HG03108 (cell line): ENCODE measurements at regions not wholly inside any gene's neighbourhood (a gene's known extent, or its start where the extent isn't known, plus 50 kb on each side); places are given as distances from the start of the nearest gene placed in this dataset.

Experiments used
- ATAC-seq: cut with Tn5 transposase; IDR thresholded peaks from one replicate; pipeline ENCODE4 v1.9.1; 2021; ENCODE audit warnings: moderate library complexity; ENCODE audit not compliant: unreplicated experiment

- no peak for ATAC-seq
These were observed 174.6 kb downstream of the WDR11 start for GRCh38 chr10:121025731-121026130.

GRCh38 chr10:121027371-121027770 is 176.2 kb downstream of the WDR11 start:
- no peak for ATAC-seq

GRCh38 chr10:121032460-121032859 is 181.3 kb downstream of the WDR11 start:
- ATAC-seq = no peak

GRCh38 chr10:121033366-121033765 is 182.2 kb downstream of the WDR11 start:
- no peak for ATAC-seq

GRCh38 chr10:121036431-121036830 is 185.3 kb downstream of the WDR11 start:
- no peak for ATAC-seq

- ATAC-seq = no peak
These were observed 190.3 kb downstream of the WDR11 start for GRCh38 chr10:121041499-121041898.

DNA sequence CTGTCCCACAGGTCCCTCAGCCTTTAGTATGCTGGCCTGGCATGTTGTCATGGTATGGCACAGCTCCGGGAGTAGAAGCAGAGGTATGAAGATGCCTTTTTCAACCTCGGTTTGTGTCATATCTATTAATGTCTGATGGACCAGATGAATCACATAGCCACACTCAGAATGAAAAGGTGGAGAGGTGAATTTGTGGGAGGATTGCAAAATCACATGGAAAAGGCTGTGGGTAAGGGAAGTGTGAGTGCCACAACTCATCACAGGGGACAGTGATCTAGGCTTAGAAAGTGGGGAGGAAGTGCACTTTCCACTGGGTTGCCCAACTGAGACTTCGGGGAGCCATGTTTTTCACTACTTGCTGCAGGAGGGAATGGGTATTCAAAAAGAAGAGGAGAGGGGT is 190.7 kb downstream of the WDR11 start:
- ATAC-seq = no peak

- no peak for ATAC-seq
These were observed 191.2 kb downstream of the WDR11 start for GRCh38 chr10:121042342-121042741.

DNA sequence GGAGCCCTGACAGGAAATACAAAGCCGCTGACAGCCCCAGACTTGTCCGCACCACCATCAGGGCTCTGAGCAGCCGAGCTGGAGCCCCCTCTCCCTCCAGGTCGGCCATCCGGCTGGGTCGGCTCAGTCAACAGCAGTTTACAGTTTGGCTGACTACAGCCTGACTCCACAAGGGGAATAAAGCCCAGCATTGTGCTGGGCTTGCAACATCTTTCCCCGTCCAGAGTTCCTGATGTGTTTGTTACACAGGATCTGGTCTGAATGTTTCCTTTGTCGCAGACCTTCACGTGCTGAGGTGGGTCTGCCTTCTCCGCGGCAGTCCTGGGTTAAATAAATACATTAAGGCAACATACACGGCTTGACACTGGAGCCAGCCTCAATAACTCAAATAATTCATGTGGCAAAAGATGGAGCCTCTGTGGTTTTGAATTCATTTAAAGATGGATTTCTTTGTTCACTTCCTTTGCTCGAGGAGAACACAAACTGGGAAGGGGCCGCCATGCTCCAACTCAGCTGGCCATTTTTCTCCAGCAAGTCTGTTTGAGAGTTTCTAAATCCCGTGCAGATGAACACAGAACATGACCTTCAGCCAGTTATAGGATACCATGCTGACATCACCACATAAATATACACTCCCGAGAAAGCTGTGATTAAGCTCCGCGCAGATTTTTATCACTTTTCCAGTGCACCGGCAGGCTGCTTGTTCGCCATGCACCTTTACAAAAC is 192.1 kb downstream of the WDR11 start:
- no peak for ATAC-seq

GRCh38 chr10:121048749-121049148 is 197.6 kb downstream of the WDR11 start:
- no peak for ATAC-seq

GRCh38 chr10:121049489-121049888 is 198.3 kb downstream of the WDR11 start:
- no peak for ATAC-seq

DNA sequence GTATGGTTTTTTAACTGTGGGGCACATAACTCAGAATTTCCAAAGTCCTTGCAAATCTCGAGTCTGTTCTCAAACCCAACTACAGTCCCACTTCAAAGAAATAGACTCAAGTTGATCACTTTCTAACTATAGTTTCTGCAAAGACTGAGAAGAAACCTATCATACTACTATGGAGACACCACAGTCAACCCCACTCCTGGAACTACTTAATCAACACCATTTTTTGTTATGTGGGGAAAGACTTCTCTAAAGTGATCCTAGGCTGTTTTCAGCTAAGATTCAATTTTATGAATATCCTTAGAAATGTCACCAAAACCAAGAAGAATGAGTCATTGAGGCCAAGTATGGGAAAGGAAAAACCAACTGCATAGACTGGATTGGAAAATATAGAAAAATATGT is 198.8 kb downstream of the WDR11 start:
- no peak for ATAC-seq

GRCh38 chr10:121051171-121051570 is 200.0 kb downstream of the WDR11 start:
- no peak for ATAC-seq

GRCh38 chr10:121051696-121052279 is 200.6 kb downstream of the WDR11 start:
- no peak for ATAC-seq

DNA sequence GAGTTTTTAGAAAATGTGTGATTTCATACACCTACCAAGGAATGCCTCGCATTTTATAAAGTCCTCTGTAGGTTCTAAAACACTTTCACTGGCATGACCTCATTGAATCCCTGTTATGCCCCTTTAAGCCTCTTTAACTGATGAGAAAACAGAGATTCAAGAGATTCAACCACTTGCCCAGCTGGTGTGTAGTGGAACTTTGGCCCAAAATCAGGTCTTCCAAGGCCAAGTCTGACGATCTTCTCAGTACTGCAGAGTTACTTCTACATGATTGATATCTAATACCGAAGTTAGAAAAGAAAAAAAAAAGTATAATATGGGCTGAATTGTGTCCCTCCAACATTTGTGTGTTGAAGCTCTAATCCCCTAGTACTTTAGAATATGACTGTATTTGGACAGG is 202.0 kb downstream of the WDR11 start:
- no peak for ATAC-seq

DNA sequence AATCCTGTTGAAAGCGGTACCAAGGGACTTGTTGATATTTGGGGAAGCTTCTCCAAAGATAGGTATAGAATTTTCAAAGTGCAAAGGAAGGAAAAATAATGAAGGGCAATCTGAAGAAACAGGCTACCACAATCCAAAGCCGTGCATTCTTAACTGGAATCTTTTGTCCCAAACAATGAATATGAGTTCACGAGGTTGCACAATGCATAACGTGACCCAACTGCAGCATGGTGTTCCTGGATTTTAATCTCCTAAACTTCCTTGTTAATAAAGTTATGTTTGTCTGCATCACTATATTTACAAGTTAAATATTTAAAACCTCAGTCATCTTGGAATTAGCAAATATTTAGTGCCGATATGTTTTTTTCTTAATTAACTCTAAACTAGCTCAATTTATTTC is 203.7 kb downstream of the WDR11 start:
- no peak for ATAC-seq

DNA sequence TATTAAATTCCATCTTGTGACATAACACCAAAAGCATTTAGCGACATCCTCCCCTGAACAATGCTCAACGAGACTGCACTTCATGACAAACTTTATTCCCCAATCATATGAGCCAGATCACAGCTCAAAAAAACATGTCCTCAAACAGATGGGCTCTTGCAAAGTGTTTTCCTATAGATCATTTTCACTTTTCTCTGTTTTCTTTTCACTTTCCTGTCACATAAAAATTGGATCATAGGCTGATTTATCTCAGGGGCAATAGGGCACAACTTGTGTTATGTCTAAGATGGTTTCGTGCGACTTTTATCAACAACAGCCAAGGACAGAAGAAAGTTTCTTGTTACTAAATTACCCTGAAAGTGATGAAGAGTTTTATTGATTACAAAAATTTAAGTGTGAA is 206.1 kb downstream of the WDR11 start:
- no peak for ATAC-seq

DNA sequence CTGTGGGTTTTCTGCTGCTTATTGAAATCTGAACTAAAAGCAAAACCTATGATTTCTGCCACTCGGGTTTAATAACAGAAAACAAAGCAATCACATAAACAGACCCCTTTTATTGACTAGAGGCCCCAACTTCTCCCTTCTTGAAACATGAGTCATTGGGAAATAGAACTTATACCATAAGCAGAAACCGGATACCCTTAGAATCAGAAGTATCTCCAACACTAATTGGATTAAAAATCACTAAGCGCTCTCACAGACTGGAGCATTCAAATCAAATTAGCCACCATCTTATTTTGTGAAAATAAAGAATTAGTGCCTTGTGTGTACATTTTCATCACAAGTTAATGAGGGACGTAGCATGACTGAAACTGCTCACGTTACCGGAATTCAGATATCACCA is 206.9 kb downstream of the WDR11 start:
- no peak for ATAC-seq

GRCh38 chr10:121059351-121059750 is 208.2 kb downstream of the WDR11 start:
- ATAC-seq = no peak

GRCh38 chr10:121062115-121062514 is 211.0 kb downstream of the WDR11 start:
- ATAC-seq = no peak

- no peak for ATAC-seq
These were observed 212.6 kb downstream of the WDR11 start for GRCh38 chr10:121063744-121064143.

- ATAC-seq = no peak
These were observed 213.3 kb downstream of the WDR11 start for GRCh38 chr10:121064491-121064890.

DNA sequence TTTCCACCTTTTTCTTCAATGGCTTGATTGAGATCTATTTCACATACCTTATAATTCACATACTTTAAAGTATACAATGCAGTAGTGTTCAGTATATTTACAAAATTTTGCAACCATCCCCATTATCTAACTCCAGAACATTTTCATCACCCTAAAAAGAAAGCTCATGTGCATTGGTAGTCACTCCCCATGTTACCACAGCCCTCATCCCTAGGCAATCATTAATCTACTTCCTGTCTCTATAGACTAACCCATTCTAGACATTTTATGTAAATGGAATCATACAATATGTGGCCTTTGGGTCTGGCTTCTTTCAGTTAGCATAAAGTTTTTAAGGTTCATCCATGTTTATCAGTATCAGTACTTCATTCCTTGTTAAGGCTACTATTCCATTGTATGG is 214.2 kb downstream of the WDR11 start:
- ATAC-seq = no peak
